ENCODE measurements at regions not wholly inside any gene's neighbourhood (a gene's known extent, or its start where the extent isn't known, plus 50 kb on each side); places are given as distances from the start of the nearest gene placed in this dataset.

GRCh38 chr14:38839694-38840365 is 263.2 kb downstream of the SEC23A start:
- H3K27me3 ChIP-seq (ENCODE audit: control insufficient read depth, insufficient read depth, low read length) = no peaks in the 10 kb centered on the region
- H3K4me1 ChIP-seq (ENCODE audit: control insufficient read depth, low read depth, low read length) = no peaks in the 10 kb centered on the region
- no peak overlapping the region for H3K27ac ChIP-seq (ENCODE audit: low read length)
- no peak overlapping the region for H3K9ac ChIP-seq (ENCODE audit: low read length)
- H3K9me3 ChIP-seq (ENCODE audit: control insufficient read depth, low read depth, low read length) = no peaks in the 10 kb centered on the region
- no peaks in the 10 kb centered on the region for H3K36me3 ChIP-seq (ENCODE audit: control insufficient read depth, low read depth, low read length)
- H3K4me3 ChIP-seq (ENCODE audit: low read length) = no peak overlapping the region

GRCh38 chr14:38838979-38839323 is 264.1 kb downstream of the SEC23A start:
- Histone ChIP-seq H3K9ac (ENCODE audit: low read length) (no peak overlapping the region), H3K4me1 (ENCODE audit: control insufficient read depth, low read depth, low read length) (no peaks in the 10 kb centered on the region), H3K27ac (ENCODE audit: low read length) (no peak overlapping the region), H3K27me3 (ENCODE audit: control insufficient read depth, insufficient read depth, low read length) (no peaks in the 10 kb centered on the region), H3K4me3 (ENCODE audit: low read length) (no peak overlapping the region), H3K9me3 (ENCODE audit: control insufficient read depth, low read depth, low read length) (no peaks in the 10 kb centered on the region), H3K36me3 (ENCODE audit: control insufficient read depth, low read depth, low read length) (no peaks in the 10 kb centered on the region)

DNA sequence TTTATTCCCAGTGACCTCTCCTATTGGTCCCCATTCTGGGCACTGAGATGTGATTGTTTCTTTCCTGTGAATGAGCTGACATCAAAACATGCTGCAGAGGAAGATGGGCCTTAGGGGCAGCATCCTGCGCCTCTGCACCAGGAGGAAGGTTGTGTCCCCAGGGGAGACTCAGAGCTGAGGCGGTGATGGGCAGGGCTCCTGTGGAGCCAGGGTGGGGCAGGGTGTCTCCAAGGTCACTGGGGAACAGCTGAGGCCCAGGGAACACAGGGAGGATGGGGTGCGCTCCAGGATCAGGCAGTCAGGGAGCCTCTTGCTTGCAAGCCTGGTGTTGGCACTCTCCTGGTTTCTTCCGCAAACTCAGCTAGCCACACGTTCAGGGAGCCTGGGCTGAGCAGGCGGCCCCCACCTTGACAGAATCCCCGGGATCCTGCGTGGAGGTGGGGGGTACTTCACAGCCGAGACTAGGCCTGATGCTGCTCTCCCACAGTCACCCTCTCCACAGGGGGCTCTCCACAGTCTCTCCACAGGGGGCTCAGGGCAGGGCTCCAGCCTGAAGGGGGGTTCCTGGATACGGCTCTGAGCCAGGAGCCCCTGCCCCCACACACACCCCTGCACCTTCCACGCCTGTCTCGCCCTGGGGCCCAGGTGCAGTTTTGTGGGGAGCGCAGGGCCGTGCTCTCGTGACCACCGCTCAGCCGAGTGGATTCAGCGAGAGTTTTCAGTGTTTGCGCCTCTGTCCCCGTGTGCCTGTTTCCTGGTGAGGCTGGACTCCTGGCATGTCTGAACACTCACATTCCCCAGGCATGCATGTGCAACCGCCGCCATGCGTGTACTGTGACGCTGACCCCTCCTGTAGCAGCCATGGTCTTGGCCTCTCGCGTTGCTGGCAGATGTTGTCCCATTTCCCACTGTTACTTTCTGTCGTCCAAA is 264.7 kb downstream of the SEC23A start:
- no peak overlapping the region for H3K9ac ChIP-seq (ENCODE audit: low read length)
- no peaks in the 10 kb centered on the region for H3K36me3 ChIP-seq (ENCODE audit: control insufficient read depth, low read depth, low read length)
- H3K4me3 ChIP-seq (ENCODE audit: low read length) = no peak overlapping the region
- H3K27ac ChIP-seq (ENCODE audit: low read length) = no peak overlapping the region
- H3K27me3 ChIP-seq (ENCODE audit: control insufficient read depth, insufficient read depth, low read length) = no peaks in the 10 kb centered on the region
- no peaks in the 10 kb centered on the region for H3K9me3 ChIP-seq (ENCODE audit: control insufficient read depth, low read depth, low read length)
- H3K4me1 ChIP-seq (ENCODE audit: control insufficient read depth, low read depth, low read length) = no peaks in the 10 kb centered on the region

- Histone ChIP-seq H3K9ac (ENCODE audit: low read length) (no peak overlapping the region), H3K27me3 (ENCODE audit: control insufficient read depth, insufficient read depth, low read length) (no peaks in the 10 kb centered on the region), H3K36me3 (ENCODE audit: control insufficient read depth, low read depth, low read length) (no peaks in the 10 kb centered on the region), H3K4me1 (ENCODE audit: control insufficient read depth, low read depth, low read length) (no peaks in the 10 kb centered on the region), H3K27ac (ENCODE audit: low read length) (no peak overlapping the region), H3K4me3 (ENCODE audit: low read length) (no peak overlapping the region), H3K9me3 (ENCODE audit: control insufficient read depth, low read depth, low read length) (no peaks in the 10 kb centered on the region)
Observed at GRCh38 chr14:38837343-38838048, 265.5 kb downstream of the SEC23A start.

- H3K9me3 ChIP-seq (ENCODE audit: control insufficient read depth, low read depth, low read length) = no peaks in the 10 kb centered on the region
- H3K9ac ChIP-seq (ENCODE audit: low read length) = no peak overlapping the region
- H3K36me3 ChIP-seq (ENCODE audit: control insufficient read depth, low read depth, low read length) = no peaks in the 10 kb centered on the region
- H3K27me3 ChIP-seq (ENCODE audit: control insufficient read depth, insufficient read depth, low read length) = no peaks in the 10 kb centered on the region
- H3K4me1 ChIP-seq (ENCODE audit: control insufficient read depth, low read depth, low read length) = no peaks in the 10 kb centered on the region
- no peak overlapping the region for H3K27ac ChIP-seq (ENCODE audit: low read length)
- no peak overlapping the region for H3K4me3 ChIP-seq (ENCODE audit: low read length)
Observed at GRCh38 chr14:38836539-38836938, 266.5 kb downstream of the SEC23A start.

GRCh38 chr14:38835874-38836273 is 267.2 kb downstream of the SEC23A start:
- Histone ChIP-seq H3K9me3 (ENCODE audit: control insufficient read depth, low read depth, low read length) (no peaks in the 10 kb centered on the region), H3K4me1 (ENCODE audit: control insufficient read depth, low read depth, low read length) (no peaks in the 10 kb centered on the region), H3K27me3 (ENCODE audit: control insufficient read depth, insufficient read depth, low read length) (no peaks in the 10 kb centered on the region), H3K4me3 (ENCODE audit: low read length) (no peak overlapping the region), H3K36me3 (ENCODE audit: control insufficient read depth, low read depth, low read length) (no peaks in the 10 kb centered on the region), H3K9ac (ENCODE audit: low read length) (no peak overlapping the region), H3K27ac (ENCODE audit: low read length) (no peak overlapping the region)

GRCh38 chr14:38828183-38828827 is 274.7 kb downstream of the SEC23A start:
- Histone ChIP-seq H3K4me1 (ENCODE audit: control insufficient read depth, low read depth, low read length) (no peaks in the 10 kb centered on the region), H3K27me3 (ENCODE audit: control insufficient read depth, insufficient read depth, low read length) (no peaks in the 10 kb centered on the region), H3K4me3 (ENCODE audit: low read length) (no peak overlapping the region), H3K9me3 (ENCODE audit: control insufficient read depth, low read depth, low read length) (no peaks in the 10 kb centered on the region), H3K9ac (ENCODE audit: low read length) (no peak overlapping the region), H3K36me3 (ENCODE audit: control insufficient read depth, low read depth, low read length) (no peaks in the 10 kb centered on the region), H3K27ac (ENCODE audit: low read length) (no peak overlapping the region)

- Histone ChIP-seq H3K27me3 (ENCODE audit: control insufficient read depth, insufficient read depth, low read length) (no peaks in the 10 kb centered on the region), H3K36me3 (ENCODE audit: control insufficient read depth, low read depth, low read length) (no peaks in the 10 kb centered on the region), H3K4me3 (ENCODE audit: low read length) (no peak overlapping the region), H3K27ac (ENCODE audit: low read length) (no peak overlapping the region), H3K4me1 (ENCODE audit: control insufficient read depth, low read depth, low read length) (no peaks in the 10 kb centered on the region), H3K9ac (ENCODE audit: low read length) (no peak overlapping the region), H3K9me3 (ENCODE audit: control insufficient read depth, low read depth, low read length) (no peaks in the 10 kb centered on the region)
Observed at GRCh38 chr14:38824706-38825105, 278.3 kb downstream of the SEC23A start.

DNA sequence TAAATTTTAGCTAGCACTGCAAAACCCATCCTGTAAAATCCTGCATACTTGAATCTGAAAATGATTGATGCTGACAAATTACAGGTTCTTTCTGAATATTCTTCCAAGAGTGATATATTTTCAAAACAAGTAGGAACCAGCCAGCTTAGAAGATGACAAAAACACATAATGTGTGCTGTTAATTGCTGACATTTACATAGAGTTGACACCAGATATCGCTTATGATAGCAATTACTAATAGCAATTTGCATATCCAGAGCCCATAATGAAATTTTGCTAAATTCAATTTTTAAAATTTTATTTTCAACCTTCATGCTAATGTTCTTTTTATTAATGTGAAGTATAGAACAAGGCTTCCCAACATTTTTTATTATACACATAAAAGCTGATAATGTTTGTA is 284.5 kb downstream of the SEC23A start:
- no peaks in the 10 kb centered on the region for H3K4me1 ChIP-seq (ENCODE audit: control insufficient read depth, low read depth, low read length)
- no peak overlapping the region for H3K4me3 ChIP-seq (ENCODE audit: low read length)
- no peaks in the 10 kb centered on the region for H3K9me3 ChIP-seq (ENCODE audit: control insufficient read depth, low read depth, low read length)
- H3K9ac ChIP-seq (ENCODE audit: low read length) = no peak overlapping the region
- H3K27me3 ChIP-seq (ENCODE audit: control insufficient read depth, insufficient read depth, low read length) = no peaks in the 10 kb centered on the region
- H3K27ac ChIP-seq (ENCODE audit: low read length) = no peak overlapping the region
- no peaks in the 10 kb centered on the region for H3K36me3 ChIP-seq (ENCODE audit: control insufficient read depth, low read depth, low read length)

DNA sequence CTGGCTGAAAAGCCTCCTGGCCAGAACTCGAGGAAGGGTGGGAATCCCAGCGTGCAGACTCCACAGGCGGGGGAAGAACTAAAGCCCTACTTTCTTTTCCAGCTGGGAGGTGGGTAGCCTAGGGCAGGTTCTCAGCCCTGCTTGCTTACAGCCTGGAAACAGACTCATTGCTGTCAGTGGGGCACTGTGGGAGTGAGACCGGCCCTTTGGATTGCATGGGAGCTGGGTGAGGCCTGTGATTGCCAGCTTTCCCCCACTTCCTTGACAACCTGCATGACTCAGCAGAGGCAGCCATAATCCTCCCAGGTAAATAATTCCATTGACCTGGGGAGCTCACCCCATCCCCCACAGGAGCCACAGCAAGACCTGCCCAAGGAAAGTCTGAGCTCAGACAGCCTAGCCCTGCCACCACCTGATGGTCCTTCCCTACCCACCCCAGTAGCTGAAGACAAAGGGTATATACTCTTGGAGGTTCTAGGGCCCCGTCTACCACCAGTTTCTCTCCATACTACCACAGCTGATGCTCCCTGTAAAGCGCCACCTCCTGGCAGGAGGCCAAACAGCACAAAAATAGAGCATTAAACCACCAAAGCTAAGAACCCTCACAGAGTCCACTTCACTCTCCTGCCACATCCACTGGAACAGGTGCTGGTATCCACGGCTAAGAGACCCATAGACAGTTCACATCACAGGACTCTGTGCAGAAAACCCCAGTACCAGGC is 294.1 kb downstream of the SEC23A start:
- H3K36me3 ChIP-seq (ENCODE audit: control insufficient read depth, low read depth, low read length) = no peaks in the 10 kb centered on the region
- H3K9me3 ChIP-seq (ENCODE audit: control insufficient read depth, low read depth, low read length) = no peaks in the 10 kb centered on the region
- no peaks in the 10 kb centered on the region for H3K4me1 ChIP-seq (ENCODE audit: control insufficient read depth, low read depth, low read length)
- H3K27me3 ChIP-seq (ENCODE audit: control insufficient read depth, insufficient read depth, low read length) = no peaks in the 10 kb centered on the region
- H3K4me3 ChIP-seq (ENCODE audit: low read length) = no peak overlapping the region
- H3K27ac ChIP-seq (ENCODE audit: low read length) = no peak overlapping the region
- H3K9ac ChIP-seq (ENCODE audit: low read length) = no peak overlapping the region

DNA sequence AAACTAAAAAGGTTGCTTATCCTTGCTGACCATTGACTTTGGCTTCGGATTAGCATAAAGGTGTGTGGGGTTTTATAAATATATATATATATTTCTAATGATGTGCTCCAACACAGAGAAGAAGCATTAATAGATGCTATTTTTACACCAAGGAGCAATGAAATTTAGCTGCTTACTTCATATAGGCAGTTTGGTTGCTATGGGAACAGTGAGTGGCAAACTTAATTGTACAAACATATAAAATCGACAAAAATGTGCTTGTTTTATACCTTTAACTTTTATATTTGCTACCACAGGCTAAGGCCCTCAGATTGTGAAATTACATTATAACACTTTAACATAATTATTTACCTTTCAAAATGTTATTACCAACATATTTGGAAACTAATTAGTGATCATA is 303.4 kb downstream of the SEC23A start:
- Histone ChIP-seq H3K4me3 (ENCODE audit: low read length) (no peak overlapping the region), H3K9ac (ENCODE audit: low read length) (no peak overlapping the region), H3K36me3 (ENCODE audit: control insufficient read depth, low read depth, low read length) (no peaks in the 10 kb centered on the region), H3K27ac (ENCODE audit: low read length) (no peak overlapping the region), H3K27me3 (ENCODE audit: control insufficient read depth, insufficient read depth, low read length) (no peaks in the 10 kb centered on the region), H3K9me3 (ENCODE audit: control insufficient read depth, low read depth, low read length) (no peaks in the 10 kb centered on the region), H3K4me1 (ENCODE audit: control insufficient read depth, low read depth, low read length) (no peaks in the 10 kb centered on the region)
